Activated T-helper 9 cell treated with anti-CD3 and anti-CD28 coated beads, Interleukin-2, amount 50 U/mL, for 16 hours (primary cell): ENCODE measurements at regions not wholly inside any gene's neighbourhood (a gene's known extent, or its start where the extent isn't known, plus 50 kb on each side); places are given as distances from the start of the nearest gene placed in this dataset.

ENCODE experiments used
- DNase-seq: peaks from one replicate; pipeline ENCODE4 v3.0.0-alpha.2; 2020; ENCODE audit warnings: low read depth

- no peak for DNase-seq
Measured at GRCh38 chr13:105979131-105980011, 556.1 kb downstream of the EFNB2 start.

- no peak for DNase-seq
Measured at GRCh38 chr13:105974380-105974779, 561.1 kb downstream of the EFNB2 start.

GRCh38 chr13:105972811-105973590 lies 562.5 kb downstream of the EFNB2 start:
- no peak for DNase-seq

GRCh38 chr13:105972306-105972721 lies 563.1 kb downstream of the EFNB2 start:
- no peak for DNase-seq

GRCh38 chr13:105971738-105972137 lies 563.7 kb downstream of the EFNB2 start:
- DNase-seq: no peak

- DNase-seq: no peak
Measured at GRCh38 chr13:105971312-105971711, 564.1 kb downstream of the EFNB2 start.

GRCh38 chr13:105969761-105970160 lies 565.7 kb downstream of the EFNB2 start:
- no peak for DNase-seq

- DNase-seq: no peak
Measured at GRCh38 chr13:105965910-105966309, 569.6 kb downstream of the EFNB2 start.

GRCh38 chr13:105962080-105962479 lies 573.4 kb downstream of the EFNB2 start:
- no peak for DNase-seq

- no peak for DNase-seq
Measured at GRCh38 chr13:105961438-105961837, 574.0 kb downstream of the EFNB2 start.

- DNase-seq: no peak
Measured at GRCh38 chr13:105960326-105960725, 575.1 kb downstream of the EFNB2 start.

GRCh38 chr13:105959876-105960275 lies 575.6 kb downstream of the EFNB2 start:
- DNase-seq: no peak

- no peak for DNase-seq
Measured at GRCh38 chr13:105957769-105958438, 577.6 kb downstream of the EFNB2 start.

GRCh38 chr13:105956921-105957320 lies 578.5 kb downstream of the EFNB2 start:
- no peak for DNase-seq

- no peak for DNase-seq
Measured at GRCh38 chr13:105952973-105953290, 582.5 kb downstream of the EFNB2 start.

- DNase-seq: no peak
Measured at GRCh38 chr13:105952233-105952972, 583.1 kb downstream of the EFNB2 start.

- DNase-seq: no peak
Measured at GRCh38 chr13:105948143-105948542, 587.3 kb downstream of the EFNB2 start.

GRCh38 chr13:105940882-105941281 lies 594.6 kb downstream of the EFNB2 start:
- no peak for DNase-seq

GRCh38 chr13:105937451-105937850 lies 598.0 kb downstream of the EFNB2 start:
- DNase-seq: no peak

GRCh38 chr13:105936816-105937215 lies 598.6 kb downstream of the EFNB2 start:
- no peak for DNase-seq

- DNase-seq: no peak
Measured at GRCh38 chr13:105929505-105929904, 606.0 kb downstream of the EFNB2 start.

- DNase-seq: no peak
Measured at GRCh38 chr13:105928901-105929300, 606.6 kb downstream of the EFNB2 start.
